ENCODE measurements at regions not wholly inside any gene's neighbourhood (a gene's known extent, or its start where the extent isn't known, plus 50 kb on each side); places are given as distances from the start of the nearest gene placed in this dataset.

- no peak for ATAC-seq
- no peak for TF ChIP-seq ZNF70 (CRISPR knock-in tag; IDR thresholded peaks at IDR 0.05)
- TF ChIP-seq SNAI2 (CRISPR knock-in tag; IDR thresholded peaks at IDR 0.05): no peak
- TF ChIP-seq ZNF8 (CRISPR knock-in tag; IDR thresholded peaks at IDR 0.05): no peak
- no peak for TF ChIP-seq TCF4 (CRISPR knock-in tag; IDR thresholded peaks at IDR 0.05; ENCODE audit: borderline replicate concordance)
- TF ChIP-seq TOX (CRISPR knock-in tag; IDR thresholded peaks at IDR 0.05; ENCODE audit: borderline replicate concordance): no peak
- no peak for TF ChIP-seq CSDC2 (CRISPR knock-in tag; IDR thresholded peaks at IDR 0.05)
- no peak for TF ChIP-seq BACH2 (CRISPR knock-in tag; IDR thresholded peaks at IDR 0.05; ENCODE audit: borderline replicate concordance)
- no peak for TF ChIP-seq GLIS3 (CRISPR knock-in tag; IDR thresholded peaks at IDR 0.05)
- TF ChIP-seq PATZ1 (CRISPR knock-in tag; IDR thresholded peaks at IDR 0.05; ENCODE audit: borderline replicate concordance): no peak
- TF ChIP-seq ZNF565 (CRISPR knock-in tag; conservative IDR thresholded peaks at IDR 0.05; ENCODE audit: low read depth): no peak
- no peak for TF ChIP-seq ZFP3 (CRISPR knock-in tag; IDR thresholded peaks at IDR 0.05)
- TF ChIP-seq POU6F1 (CRISPR knock-in tag; IDR thresholded peaks at IDR 0.05; ENCODE audit: borderline replicate concordance, low read depth): no peak
Observed at GRCh38 chr13:58235454-58235853, 603.9 kb downstream of the PCDH17 start.

GRCh38 chr13:58238972-58239773, 607.6 kb downstream of the PCDH17 start:
- ATAC-seq: no peak
- TF ChIP-seq TSHZ2 (CRISPR knock-in tag; IDR thresholded peaks at IDR 0.05) (no peak), ESRRG (CRISPR knock-in tag; IDR thresholded peaks at IDR 0.05) (no peak), RARB (CRISPR knock-in tag; IDR thresholded peaks at IDR 0.05) (no peak), ARNTL (CRISPR knock-in tag; IDR thresholded peaks at IDR 0.05; ENCODE audit: borderline replicate concordance, low read depth) (no peak), TOX (CRISPR knock-in tag; IDR thresholded peaks at IDR 0.05; ENCODE audit: borderline replicate concordance) (no peak), ZNF8 (CRISPR knock-in tag; IDR thresholded peaks at IDR 0.05) (no peak), OSR1 (CRISPR knock-in tag; IDR thresholded peaks at IDR 0.05) (no peak)

GRCh38 chr13:58239774-58240268, 608.3 kb downstream of the PCDH17 start:
- ATAC-seq: no peak

More at GRCh38 chr13:58239774-58240268, 608.3 kb downstream of the PCDH17 start:
- TF ChIP-seq TSHZ2 (CRISPR knock-in tag; IDR thresholded peaks at IDR 0.05) (no peak), GLIS3 (CRISPR knock-in tag; IDR thresholded peaks at IDR 0.05) (no peak), POU6F1 (CRISPR knock-in tag; IDR thresholded peaks at IDR 0.05; ENCODE audit: borderline replicate concordance, low read depth) (no peak), PPARA (CRISPR knock-in tag; IDR thresholded peaks at IDR 0.05; ENCODE audit: borderline replicate concordance) (no peak), ZC3H10 (CRISPR knock-in tag; IDR thresholded peaks at IDR 0.05) (no peak), RARB (CRISPR knock-in tag; IDR thresholded peaks at IDR 0.05) (no peak), TCF4 (CRISPR knock-in tag; IDR thresholded peaks at IDR 0.05; ENCODE audit: borderline replicate concordance) (no peak), ZFP3 (CRISPR knock-in tag; IDR thresholded peaks at IDR 0.05) (no peak), CSDC2 (CRISPR knock-in tag; IDR thresholded peaks at IDR 0.05) (no peak), SNAI2 (CRISPR knock-in tag; IDR thresholded peaks at IDR 0.05) (no peak), OSR1 (CRISPR knock-in tag; IDR thresholded peaks at IDR 0.05) (no peak), ZNF8 (CRISPR knock-in tag; IDR thresholded peaks at IDR 0.05) (no peak)

Measured in SK-N-SH treated with all-trans-retinoic acid at 6 μM for 48 hours (cell line).